Activated CD4-positive, alpha-beta T cell treated with anti-CD3 and anti-CD28 coated beads, Interleukin-2, amount 50 U/mL, for 16 hours (primary cell): ENCODE measurements at regions not wholly inside any gene's neighbourhood (a gene's known extent, or its start where the extent isn't known, plus 50 kb on each side); places are given as distances from the start of the nearest gene placed in this dataset.
"Not testable (repeated sequence)": the region's sequence is repeated elsewhere in the genome, so short reads cannot be mapped to it uniquely, and the experiment has no call there.

Experiments used
- DNase-seq: peaks from one replicate; pipeline ENCODE4 v3.0.0-alpha.2; 2020

DNA sequence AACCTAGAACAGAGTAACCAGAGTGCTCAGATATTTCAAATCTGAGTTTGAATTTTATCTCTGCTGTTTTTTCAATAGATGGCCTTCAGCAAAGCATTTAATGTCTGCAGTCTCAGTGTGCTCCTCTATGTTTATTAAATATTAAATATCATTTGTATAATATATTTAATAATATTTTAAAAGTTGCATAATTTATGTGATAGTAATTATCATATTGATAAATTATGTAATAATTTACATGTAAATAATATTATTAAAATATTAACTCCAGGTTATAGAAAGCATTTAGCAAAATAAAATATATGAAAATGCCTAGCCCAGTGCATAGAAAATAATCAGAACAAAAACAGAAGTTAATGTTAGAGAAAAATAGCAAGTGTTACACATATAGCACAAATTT lies 930.0 kb upstream of the SLC35B3 start:
- DNase-seq: no peak

- DNase-seq: no peak
Observed at GRCh38 chr6:9361749-9362148, 926.4 kb upstream of the SLC35B3 start.

GRCh38 chr6:9360881-9361280 lies 925.5 kb upstream of the SLC35B3 start:
- DNase-seq: no peak

DNA sequence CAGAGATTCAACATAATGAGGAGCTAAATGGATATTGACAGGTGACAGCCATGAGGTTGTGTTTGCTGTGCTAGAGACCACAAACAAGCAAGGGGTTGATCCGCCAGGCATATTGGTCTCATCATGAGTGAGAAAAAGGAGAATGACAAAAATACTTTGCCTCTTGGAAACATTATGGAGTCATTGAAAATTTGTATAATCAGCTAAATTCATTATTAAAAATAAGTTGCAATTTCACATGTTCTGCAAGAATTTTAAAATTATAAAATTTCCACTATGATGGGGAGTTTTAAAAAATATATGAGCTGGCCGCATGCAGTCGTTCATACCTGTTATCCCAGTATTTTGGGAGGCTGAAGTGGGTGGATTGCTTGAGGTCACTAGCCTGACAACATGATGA lies 912.3 kb upstream of the SLC35B3 start:
- DNase-seq: no peak

GRCh38 chr6:9346923-9347322 lies 911.6 kb upstream of the SLC35B3 start:
- no peak for DNase-seq

GRCh38 chr6:9335431-9335830 lies 900.1 kb upstream of the SLC35B3 start:
- no peak for DNase-seq

DNA sequence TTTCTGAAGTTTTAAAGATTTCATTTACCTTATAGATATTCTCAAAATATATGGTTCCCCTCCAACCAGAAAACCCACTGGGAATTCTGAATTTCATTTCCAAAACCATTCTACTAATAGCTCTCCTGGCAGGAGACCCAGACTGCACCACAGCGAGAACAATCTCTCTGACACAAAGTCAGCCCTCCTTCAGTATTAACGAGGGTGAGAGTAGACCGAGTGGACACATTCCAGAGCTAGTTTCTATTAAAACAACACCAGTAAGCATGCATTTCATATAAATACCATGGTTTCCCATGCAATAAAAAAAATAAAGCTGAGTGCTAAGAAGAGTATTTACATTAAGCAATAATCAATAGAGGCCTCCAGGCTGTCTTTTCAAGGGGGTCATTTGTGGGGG lies 899.6 kb upstream of the SLC35B3 start:
- DNase-seq: no peak

GRCh38 chr6:9332241-9332780 lies 897.0 kb upstream of the SLC35B3 start:
- no peak for DNase-seq

GRCh38 chr6:9316831-9317230 lies 881.5 kb upstream of the SLC35B3 start:
- DNase-seq: no peak

DNA sequence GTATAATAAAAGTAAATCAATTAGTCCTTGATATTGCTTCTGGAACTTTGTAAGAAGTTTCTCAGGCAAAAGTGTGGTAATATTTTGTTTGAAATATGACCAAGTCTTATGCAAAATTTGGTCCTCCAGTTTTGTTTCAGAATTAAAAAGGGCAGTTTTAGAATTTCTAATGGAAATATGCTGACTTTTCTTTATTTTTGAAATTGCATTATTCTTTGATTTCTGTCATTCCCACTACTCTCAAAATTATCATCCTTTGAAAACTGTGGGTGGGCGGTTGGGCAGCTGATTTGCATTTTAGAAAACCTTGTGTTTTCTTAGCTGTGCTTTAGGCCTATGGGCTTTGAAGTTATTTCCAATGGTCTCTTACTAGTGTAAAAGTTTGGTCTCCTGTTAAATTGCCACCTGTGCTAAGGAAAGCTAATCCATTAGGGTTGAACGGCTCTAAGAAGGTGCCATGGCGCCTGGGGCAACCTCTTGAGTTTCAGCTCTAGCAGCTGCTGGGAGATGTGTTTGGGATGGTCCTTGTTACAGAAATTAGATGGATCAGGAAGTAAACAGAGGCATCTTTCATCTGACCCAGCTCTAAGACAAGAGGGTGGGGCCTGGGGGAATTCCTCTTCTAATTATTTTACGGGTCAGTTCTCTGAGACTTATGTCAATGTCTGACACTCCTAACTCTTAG lies 880.8 kb upstream of the SLC35B3 start:
- DNase-seq: no peak

- DNase-seq: no peak
Observed at GRCh38 chr6:9308284-9308683, 872.9 kb upstream of the SLC35B3 start.

DNA sequence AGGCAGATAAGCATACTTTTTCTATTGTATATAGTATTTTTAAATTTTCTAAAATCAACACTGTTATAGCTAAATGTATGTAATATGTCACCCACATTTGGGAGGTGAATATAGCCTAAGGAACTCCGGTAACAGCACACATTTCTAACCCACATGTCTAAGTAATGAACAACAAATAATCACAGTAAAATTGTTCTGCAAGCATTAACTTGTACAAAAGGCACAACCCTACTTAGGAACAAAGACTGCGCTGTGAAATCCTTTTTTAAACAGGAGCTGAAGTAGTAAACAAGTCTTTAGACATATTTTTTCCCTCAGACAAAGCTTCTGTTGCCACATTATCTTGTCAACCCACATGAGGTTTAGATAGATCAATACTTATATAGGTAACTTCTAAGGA lies 872.4 kb upstream of the SLC35B3 start:
- no peak for DNase-seq

GRCh38 chr6:9307187-9307586 lies 871.8 kb upstream of the SLC35B3 start:
- DNase-seq: no peak

DNA sequence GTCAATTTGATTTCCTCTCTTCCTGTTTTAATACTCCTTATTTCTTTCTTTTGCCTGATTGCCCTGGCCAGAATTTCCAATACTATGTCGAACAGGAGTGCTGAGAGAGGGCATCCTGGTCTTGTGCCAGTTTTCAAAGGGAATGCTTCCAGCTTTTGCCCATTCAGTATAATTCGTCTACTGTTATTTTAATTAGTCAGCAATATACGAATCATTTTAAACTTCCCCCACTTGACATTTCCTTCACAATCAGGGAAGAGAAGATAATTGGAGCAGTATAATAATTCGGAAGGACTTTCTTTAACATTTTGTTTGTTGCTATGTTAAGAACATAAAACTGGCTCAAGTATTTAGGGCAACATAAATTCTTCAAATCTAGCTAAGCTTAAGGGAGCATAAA lies 860.3 kb upstream of the SLC35B3 start:
- no peak for DNase-seq

DNA sequence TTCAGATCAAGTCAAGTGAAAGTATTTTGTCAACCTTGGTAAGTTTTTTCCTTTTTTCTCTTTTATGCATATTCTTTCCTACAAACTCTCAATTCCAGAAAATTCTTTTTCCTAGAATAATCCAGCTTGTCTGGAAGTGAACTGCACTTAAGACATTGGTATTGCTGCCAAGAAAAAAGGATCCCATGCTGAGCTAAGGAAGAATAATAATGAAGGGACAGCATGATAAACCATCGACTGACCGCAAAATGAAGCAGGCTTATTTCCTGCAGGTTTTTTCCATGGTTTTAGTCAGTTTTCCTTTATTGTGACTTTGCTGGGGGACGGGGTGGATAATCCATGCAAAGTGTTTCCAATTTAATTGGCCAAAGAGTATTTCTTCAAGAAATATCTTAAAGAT lies 857.6 kb upstream of the SLC35B3 start:
- no peak for DNase-seq

DNA sequence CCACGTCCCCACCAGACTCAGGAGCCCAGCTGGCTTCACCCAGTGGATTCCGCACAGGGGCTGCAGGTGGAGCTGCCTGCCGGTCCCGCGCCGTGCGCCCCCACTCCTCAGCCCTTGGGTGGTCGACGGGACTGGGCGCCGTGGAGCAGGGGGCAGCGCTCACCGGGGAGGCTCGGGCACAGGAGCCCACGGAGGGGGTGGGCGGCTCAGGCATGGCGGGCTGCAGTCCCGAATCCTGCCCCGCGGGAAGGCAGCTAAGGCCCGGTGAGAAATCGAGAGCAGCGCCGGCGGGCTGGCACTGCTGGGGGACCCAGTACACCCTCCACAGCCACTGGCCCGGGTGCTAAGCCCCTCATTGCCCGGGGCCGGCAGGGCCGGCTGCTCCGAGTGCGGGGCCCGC lies 855.0 kb upstream of the SLC35B3 start:
- DNase-seq: not testable (repeated sequence)

- no peak for DNase-seq
Observed at GRCh38 chr6:9272671-9273070, 837.3 kb upstream of the SLC35B3 start.

DNA sequence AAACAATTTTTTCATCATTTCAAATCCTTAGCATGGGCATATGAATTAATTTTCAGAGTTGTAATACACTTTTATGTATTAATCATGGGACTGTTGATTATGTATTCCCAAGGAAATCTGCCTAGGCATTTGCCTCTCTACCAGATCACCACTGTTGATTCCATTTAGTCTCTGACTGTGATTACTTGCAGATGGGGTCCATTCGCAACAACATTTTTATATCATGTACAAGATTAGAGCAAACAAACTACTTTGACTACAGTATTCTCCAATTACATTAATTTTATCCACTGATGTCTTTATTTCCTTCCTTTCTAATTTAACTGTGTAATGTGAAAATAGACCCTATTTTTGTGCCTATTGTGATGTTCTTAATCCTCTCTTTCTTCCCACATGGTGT lies 831.4 kb upstream of the SLC35B3 start:
- no peak for DNase-seq

- DNase-seq: no peak
Observed at GRCh38 chr6:9257215-9257614, 821.9 kb upstream of the SLC35B3 start.

DNA sequence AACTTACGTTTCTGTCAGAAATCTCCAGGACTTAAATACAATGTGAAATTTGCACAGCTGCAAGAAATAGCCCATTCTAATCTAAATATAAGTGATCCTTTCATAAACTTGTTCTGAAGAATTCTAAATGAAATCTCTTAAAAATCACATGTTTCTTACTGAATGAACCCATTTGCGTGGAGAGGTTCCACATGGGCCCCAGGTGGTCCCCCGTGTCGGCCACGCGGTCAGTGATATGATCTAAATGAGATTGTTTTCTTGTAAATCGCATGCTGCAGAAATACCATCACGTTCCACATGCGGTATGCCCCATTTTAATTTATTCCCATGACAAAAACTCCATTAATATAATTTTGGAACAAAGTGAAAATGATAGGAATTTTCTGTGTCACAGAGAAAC lies 818.9 kb upstream of the SLC35B3 start:
- DNase-seq: no peak

DNA sequence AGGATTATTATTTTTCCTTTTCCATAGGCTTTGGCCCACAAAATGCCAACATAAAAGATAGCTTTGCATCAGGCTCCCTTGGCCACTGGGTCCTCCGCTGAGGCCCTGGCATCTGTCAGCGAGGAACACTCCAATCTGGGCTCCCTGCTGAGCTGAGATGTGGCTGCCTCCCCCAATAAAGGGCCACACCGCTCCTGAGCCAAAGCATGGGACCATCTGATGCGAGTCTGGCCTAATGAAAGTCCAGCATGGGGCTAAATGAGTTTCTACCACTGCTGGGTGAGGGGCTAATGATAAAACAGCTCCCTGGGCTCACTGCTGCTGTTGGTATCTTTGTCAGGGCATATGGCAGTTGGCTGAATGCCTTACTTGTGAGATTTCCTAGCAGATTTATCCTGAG lies 817.5 kb upstream of the SLC35B3 start:
- no peak for DNase-seq

DNA sequence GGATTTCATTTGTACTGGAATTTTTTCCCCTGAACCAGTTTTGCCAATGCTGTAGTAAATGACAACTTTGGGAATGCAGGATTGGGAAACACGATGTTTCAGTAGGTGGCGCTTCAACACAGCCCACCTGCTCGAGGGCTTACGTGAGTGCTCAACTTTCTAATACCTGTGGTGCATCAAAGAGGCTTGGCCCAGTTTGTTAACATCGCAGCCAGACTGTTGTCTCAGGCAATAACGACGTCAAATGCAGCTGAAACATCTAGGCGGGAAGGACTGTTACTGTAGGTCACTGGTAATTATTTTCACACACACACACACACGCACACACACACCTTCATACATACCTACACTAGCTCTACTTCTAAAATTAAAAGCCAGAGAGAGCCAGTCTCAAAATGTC lies 815.5 kb upstream of the SLC35B3 start:
- no peak for DNase-seq

GRCh38 chr6:9248133-9248532 lies 812.8 kb upstream of the SLC35B3 start:
- DNase-seq: no peak

- DNase-seq: no peak
Observed at GRCh38 chr6:9240861-9241260, 805.5 kb upstream of the SLC35B3 start.

- DNase-seq: no peak
Observed at GRCh38 chr6:9236443-9236842, 801.1 kb upstream of the SLC35B3 start.
